CD1c-positive myeloid dendritic cell (primary cell): ENCODE measurements at regions not wholly inside any gene's neighbourhood (a gene's known extent, or its start where the extent isn't known, plus 50 kb on each side); places are given as distances from the start of the nearest gene placed in this dataset.

Experiments
- DNase-seq: peaks from one replicate; pipeline ENCODE4 v3.0.0-alpha.2; 2016; ENCODE audit errors: extremely low spot score

DNA sequence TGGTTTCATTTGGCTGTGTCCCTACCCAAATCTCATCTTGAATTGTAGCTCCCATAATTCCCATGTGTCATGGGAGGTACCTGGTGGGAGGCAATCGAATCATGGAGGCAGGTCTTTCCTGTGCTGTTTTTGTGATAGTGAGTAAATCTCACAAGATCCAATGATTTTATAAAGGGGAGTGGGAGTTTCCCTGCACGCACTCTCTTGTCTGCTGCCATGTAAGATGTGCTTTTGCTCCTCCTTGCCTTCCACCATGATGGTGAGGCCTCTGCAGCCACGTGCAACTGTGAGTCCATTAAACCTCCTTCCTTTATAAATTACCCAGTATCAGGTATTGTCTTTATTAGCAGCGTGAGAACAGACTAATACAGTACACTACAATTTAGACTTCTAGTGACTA lies 67.5 kb upstream of the LINC01488 start:
- DNase-seq, result no peak

DNA sequence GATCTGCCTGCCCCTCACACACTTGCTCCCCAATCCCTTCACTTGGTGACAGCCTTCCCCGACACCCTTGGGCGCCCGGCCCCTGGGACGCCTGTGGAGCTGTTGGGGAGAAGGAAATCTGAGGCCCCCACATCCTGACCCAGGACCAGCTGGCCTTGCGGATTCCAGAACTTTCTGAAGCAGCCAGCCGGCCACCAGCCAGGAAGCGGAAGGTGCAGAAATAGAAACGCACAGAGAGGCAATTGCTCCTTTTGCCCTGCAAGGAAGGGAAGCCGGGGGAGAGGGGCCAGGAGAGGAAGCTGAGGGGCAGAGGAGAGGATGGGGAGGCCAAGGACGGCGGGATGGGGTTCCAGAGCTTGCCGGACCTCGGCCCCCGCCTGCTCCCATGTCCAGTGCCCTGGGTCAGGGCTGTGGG lies 66.7 kb upstream of the LINC01488 start:
- no peak for DNase-seq

DNA sequence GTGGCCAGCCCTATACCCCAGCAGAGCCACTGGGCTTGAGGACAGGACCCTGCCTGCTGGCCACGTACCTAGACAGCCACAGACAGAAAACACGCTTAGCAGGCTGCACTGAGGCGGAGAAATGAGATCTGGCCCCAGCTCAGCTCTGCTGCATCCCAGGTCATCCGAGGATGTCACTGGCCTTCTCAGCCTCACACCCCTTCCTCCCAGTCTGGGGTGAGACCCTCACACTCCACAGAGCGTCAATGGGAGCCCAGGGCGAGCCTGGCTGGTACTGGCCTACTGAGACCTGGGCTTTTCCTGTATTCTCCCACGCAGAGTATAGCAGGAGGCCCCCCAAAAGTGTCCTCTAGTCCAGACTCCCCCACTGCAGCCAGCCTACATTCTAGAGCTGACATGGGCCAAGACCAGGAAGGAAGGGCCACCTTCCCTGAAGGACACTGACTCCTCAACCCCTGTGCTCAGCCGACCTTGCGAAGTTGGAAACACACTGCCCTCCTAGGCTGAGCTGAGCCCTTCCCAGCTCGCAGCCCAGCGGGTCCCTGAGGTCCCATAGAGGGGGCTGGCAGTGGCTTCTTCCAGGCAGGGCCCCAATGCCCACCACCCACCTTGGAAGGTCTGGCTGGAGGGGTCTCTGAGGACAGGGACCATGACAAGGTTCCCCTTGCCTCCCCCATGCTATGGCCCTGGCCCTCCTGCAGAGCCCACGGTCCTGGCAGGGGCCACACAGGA lies 65.9 kb upstream of the LINC01488 start:
- no peak for DNase-seq

DNA sequence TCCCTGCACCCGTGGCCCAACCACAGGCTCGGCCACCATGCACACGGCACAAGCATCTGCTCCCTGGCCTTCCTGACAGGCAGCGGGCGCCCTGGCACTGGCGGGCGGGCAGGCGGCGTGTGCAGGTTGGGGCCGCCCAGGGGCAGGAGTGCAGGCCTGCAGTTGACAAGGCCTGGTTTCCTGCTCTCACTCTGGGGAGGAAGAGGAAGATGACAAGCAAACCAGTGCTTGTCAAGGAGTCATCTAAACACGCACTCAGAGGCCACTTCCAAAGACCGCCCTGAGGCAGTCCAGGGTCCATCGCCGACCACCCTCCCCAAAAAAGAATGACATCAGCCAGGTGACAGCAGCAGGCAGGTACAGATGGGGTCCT lies 65.3 kb upstream of the LINC01488 start:
- no peak for DNase-seq

DNA sequence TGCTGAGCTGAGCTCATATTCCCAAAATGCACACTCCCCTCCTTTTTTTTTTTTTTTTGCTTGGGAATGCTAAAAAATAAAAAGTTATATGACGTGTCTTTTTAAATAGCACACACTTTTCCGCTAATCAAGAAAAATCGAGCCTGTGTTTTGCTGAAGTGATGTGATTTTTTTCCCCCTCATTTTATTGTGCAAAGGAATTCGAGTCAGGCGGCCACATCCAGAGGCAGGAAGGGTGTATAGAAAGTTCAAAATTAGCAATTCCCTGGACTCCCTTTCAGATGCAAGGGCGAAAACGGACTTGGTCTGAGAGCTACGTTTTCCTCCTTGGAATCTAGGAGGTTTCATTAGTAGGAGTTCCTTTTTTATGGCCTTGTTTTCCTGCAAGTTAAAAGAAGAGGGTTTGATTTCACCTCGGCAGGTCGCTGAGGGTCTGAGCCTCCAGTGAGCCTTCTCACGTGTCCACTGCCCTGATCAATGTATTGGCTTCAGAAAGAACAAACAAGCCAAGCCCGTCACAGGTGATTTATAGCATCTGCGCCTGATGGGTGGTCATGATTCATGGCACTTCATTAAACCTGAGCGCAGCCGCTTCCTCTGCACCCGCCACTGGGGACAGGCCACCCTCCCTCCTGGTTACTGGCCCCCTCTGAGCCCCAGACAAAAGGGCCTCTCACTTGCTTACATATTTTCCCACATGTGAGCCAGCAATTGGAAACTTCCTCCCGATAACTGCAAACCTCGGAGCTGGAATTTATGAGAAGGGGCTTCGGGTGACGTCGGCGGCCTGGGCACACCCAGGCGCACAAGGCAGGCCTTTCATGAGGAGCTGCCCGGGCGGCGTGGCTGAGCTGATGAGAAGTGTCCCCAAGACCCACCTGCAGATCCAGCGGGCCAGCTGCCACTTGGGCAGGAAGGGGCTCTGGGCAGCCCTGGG lies 64.4 kb upstream of the LINC01488 start:
- DNase-seq, result no peak

DNA sequence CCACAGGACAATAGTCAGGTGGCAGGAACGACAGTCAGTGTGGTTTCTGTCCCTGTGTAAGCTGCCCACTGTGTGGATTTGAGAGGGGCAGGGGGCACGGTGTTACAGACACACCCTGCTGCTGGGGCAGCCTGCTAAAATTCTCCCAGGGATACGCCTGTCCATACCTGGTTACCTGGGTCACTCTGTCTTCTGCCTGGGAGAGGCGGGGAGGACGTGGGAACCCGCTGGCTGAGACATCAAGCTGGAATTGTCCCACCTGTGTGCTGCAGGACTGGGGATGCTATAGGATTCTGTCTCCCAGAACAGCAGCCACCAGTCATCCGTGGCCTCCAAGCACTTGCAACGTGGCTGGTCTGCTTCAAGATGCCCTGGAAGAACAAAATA lies 63.8 kb upstream of the LINC01488 start:
- DNase-seq, result no peak

DNA sequence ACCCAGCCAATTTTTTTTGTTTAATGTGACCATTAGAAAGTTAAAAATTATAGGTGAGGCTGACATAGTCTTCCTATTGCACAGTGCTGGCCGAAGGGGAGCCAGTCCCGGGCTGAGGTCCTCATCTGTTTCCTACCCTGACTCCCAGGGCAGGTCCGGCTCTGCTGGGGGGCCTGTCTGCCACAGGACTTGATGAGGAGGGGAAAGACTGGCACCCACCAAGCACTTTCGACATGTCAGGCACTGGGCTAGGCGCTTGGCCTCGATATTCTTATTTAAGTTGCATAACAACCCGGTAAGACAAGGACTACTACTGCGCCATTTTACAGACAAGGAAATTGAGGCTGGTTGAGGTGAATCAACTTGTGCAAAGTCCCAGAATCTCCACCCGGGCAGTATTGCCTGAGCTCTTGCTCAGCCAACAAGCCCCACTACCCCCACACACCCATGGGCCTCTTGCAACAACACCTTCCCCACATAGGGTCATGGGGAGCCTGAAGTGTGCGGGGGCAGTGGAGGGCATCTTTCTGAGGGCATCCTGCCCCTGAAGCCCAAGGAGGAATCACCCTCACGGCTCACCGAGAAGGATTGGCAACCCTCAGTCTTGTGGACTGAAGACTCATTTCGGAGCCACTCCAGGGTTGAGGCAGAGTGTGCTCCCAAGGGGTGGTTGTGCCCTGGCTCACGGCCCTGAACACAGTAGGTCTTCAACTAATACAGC lies 62.7 kb upstream of the LINC01488 start:
- DNase-seq, result no peak

DNA sequence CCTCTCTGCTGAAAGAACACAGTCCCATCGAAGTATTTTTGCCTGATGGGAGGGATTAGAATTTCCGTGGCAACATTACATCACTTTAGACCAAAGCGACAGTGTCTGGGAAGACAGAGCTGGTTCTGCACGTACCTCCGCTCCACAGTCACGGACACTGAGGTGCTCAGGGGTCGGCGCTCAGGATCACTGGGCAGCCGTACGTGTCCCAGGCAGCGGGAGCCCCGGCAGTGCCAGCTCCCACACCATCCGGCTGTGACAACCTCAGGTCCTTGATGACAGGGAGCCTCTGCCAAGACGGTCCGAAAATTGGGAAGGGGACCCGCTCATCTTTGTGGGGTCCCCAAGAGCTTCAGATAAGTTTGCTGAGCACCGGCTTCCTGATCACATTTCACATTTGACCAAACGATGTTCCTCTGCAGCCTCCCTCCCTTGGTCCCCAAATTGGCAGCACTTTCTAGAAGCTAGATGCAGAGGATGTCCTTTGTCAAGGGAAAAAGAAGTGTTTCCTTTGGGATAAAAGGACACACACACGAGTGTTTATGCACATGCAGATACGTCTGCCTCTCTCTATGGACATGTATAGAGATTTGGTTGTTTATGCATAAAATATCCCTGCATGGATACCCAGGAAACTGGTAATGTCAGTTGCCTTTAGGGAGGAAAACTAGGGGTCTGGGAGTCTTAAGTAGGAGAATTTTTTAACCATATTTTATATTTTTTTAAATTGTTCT lies 61.6 kb upstream of the LINC01488 start:
- no peak for DNase-seq

DNA sequence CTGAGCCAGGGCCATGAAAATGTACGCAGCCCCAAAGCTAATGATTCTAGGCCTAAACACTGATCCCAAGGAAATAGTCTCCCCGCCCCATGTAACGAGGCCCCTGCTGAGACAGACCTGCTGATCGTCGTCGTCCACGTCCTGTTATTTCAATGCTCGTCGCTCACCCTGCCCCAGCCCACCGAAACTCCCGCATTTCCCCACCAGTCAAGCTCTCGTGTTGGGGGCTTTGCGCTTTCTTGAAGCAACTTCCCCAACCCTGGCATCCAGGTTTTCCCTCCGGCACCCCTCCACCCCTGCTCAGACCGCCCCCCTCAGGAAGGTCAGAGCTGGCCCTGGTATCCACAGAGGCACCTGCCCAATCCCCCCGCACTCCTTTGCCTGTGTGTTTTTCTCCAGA lies 58.8 kb upstream of the LINC01488 start:
- DNase-seq, result no peak

DNA sequence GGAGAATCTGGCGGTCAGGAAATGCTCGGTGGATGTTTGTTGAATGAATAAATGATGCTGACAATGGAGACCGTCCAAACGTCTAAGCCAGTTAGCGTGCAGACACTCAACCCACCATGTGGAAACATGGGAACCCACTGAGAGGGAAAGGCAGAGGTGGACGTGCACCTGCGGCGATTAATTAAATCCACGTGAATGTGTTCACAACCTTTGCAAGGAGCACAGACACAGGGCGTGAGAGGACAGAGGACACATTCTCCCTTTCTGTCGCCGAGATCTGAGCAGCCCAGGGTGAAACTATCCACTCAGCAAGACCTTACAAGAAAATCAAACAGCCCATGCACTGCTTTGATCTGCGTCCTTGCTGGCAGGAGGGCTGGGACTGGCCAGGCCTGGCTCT lies 58.3 kb upstream of the LINC01488 start:
- no peak for DNase-seq

DNA sequence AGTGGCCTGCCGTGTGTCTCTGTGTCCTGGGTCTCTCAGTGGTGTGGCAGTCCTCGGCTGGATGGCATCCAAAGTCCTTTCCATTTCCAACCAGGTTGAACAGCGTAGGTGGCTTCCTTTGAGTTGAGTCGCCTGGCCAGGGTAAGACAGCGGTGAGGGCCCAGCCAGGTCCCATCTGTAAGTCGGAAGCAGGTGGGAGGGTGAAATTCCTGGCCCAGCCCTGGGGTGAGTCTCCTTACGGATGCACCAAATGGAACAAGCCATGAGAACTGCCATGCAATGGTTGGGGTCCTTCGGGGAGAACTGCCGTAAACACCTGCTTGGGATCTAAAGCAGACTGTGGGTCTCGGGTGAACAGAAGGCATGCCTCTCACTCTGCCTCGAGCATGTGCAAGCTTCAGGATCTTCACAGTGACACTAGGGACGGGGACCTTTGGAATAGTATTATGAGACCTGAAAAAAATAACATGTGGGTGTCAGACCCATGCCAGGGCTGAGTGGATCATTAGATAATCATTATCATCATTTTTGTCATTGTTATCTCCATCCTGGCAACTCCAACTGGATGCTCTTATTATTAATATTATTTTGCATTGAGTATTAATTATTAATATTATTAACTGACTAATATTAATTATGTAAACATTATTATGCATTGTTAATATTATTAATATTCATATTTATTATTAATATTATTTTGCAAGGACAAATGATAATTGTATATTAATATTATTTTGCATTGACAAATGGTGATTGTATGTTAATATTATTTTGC lies 57.7 kb upstream of the LINC01488 start:
- DNase-seq, result no peak

DNA sequence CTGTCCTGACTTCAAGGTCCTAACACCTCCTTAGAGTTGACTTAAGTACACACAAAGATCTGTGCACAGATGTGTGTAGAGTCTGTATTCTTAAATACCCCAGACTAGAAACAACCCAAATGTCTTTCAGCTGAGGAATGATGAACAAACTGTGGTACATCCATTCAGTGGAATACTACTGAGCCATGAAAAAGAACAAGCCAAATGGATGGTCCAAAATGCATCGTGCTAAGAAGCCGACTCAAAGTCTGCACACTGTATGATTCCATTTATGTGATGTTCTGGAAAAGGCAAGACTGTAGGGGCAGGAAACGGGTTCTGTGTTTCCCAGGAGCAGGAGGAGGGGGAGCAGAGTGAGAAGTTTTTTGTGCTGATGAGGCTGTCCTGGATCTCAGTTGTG lies 56.7 kb upstream of the LINC01488 start:
- no peak for DNase-seq

DNA sequence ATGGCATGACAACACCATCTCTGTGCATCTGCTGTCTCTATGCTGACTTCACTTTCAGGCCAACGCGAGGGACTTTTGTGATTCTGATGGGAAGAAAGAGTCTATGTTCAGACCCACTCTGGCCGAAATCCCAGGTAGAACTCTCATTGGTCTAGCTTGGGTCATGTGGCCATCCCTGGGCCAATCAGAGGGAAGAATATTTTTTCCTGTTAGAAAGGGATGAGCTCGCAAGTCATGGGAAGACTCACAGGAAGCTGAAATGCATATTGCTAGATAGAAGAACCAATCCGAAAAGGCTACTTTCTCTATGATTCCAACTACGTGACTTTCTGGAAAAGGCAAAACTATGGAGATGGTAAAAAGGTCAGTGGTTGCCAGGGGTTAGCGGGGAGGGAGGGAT lies 56.0 kb upstream of the LINC01488 start:
- DNase-seq, result no peak

DNA sequence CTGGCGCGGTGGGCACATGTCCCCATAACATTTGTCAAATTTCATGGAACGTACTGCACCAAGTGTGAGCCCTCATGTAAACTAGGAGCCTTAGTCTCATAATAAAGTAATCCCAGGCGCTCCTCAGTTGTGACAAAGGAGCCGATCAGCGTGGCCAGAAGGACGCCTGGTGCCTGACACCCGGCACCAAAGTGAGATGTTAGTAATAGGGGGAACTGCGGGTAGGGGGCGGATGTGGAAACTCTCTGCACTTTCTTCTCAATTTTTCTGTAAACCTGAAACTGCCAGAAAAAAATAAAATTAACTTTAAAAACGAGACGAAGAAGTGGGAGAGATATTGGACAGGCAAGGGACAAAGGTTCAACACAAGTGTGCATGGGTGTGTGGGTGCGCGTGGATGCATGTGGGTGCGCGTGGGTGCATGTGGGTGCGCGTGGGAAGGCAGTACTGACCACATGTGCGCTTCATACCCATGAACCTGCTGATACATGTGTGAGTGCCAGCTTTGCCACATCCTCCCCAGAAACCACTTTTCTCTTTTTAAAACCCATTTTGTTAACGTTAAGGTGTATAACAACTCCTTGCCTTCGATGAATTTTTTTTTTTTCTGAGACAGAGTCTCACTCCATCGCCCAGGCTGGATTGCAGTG lies 55.4 kb upstream of the LINC01488 start:
- DNase-seq, result no peak

DNA sequence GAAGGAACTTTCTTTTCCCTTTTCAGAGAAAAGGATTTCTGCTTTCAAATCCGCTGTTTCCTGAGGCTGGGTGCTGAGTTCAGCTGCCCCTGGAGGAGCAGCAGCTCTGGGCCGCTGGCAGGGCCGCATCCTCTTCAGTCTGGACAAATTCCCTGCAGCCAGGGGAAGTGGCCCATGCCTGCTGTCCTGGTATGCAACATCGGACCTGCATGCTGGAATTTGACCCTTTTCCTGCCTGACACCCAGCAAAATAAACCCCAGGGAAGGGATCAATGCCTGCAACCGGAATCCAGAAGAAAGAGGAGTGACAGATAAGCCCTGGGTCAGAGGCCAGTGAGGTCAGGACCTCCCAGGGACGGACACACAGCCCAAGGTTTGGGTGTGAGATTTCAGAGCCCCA lies 54.1 kb upstream of the LINC01488 start:
- DNase-seq, result no peak

DNA sequence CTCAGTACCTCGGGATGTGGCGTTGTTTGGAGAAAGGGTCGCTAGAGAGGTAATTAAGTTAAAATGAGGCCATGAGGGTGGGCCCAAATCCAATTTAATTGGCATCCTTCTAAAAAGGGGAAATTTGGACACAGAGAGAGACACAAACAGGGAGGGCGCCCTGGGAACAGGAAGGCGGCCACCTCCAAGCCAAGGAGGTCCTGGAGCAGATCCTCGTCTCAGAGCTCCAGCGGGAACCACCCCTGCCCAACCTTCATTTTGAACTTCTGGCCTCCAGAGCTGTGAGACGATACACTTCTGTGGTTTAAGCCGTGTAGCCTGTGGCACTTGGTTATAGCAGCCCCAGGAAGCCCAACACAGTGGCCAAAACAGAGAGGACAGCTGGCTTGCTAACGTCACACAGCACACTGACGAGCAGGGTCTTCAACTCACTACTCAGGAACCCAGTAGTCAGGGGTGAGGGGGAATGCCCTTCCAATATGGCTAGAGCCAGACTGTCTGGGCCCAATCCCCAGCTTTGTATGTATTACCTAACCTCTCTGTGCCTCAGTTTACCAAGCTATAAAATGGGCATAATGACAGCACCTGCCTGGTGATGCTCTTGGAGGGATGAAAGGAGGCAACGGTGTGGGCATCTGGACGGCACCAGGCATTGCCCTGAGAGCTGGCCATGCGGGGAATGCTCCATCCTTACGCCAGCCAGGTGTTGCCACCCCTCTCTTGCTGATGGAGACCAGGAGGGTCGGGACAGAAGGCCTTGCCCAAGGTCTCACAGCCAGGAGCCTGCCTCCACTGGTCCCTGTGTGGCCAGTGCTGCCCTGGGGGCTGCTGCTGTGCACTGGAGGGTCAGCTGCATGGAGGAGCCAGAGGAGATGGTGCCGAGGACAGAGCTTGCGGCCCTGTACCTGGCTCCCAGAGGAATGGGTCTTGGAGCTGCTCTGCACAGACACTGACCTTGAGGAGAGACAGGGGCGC lies 53.3 kb upstream of the LINC01488 start:
- no peak for DNase-seq

DNA sequence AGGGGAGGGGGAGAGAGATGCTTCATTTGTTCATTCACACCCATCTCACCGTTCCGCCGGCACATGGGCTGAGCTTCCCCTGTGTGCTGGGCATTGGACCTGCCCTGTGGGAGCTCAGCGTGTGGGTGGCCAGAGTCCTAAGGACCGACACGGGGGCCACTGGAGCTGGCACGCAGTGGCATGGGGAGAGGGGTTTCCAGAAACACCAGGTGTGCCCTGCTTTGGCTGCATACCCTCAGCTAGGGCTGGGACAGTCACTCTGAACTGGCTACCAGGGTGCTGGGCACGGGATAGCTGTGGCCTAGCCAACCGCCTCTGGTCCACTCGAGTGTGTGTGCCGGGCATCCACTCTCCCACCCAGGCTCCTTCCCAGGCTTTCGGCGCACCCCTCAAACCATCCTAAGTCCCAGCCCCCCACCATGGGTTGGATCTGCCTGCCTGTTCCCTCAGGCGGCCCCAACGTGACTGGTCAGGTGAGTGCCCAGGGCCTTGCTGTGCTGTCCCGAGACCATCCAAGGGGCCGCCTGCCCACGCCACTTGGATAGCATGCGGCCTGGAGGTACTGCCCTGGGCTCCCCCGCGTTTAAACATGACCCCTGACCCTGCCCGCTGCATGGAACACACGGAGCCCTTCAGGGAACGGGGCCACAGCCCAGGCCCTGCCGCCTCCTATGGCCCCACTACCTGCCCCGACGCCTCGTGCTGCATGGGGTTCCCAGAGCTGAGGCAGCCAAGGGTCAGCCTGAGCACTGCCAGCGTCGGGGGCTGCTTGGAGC lies 51.6 kb upstream of the LINC01488 start:
- no peak for DNase-seq

DNA sequence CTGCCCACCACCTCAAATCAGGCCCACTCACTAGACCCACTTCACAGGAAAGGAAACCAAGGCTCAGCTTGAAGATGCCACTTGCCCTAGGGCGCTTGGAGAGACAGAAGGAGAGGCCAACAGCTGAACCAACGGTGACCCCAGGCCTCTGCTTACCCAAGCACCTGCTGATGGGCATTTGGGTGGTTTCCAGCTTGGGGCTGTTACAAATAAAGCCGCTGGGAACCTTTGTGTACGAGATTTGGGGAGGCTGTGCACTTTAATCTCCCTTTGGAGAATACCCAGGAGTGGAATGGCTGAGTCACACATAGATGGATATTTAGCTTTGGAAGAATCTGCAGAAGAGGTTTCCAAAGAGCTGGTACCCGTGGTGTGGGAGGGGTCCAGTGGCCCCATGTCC lies 50.9 kb upstream of the LINC01488 start:
- DNase-seq, result no peak

DNA sequence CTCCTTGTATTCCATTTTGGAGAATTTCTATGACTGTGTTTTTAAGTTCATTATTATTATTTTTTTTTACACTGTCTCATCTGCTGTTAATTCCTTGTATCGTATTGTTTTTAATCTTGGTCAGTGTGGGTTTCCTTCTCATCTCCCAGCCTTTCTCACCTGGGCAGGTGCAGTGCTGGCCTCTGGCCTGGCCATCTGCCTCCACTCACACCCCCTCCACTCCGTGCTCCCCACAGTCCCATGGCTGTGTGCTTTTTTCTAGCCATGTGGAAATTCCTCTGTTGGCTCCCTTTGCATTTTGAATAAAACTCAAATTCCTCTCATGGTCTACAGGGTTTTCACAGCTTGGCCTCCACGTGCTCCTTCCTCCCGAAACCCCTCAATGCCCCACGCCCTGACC lies 50.3 kb upstream of the LINC01488 start:
- no peak for DNase-seq
